COLO668 (cell line): ENCODE measurements at regions not wholly inside any gene's neighbourhood (a gene's known extent, or its start where the extent isn't known, plus 50 kb on each side); places are given as distances from the start of the nearest gene placed in this dataset.

ENCODE experiments used
- DNase-seq: peaks from one replicate; lab custom pipeline; 2025; ENCODE audit not compliant: unreplicated experiment; lab: John Stamatoyannopoulos, UW

DNA sequence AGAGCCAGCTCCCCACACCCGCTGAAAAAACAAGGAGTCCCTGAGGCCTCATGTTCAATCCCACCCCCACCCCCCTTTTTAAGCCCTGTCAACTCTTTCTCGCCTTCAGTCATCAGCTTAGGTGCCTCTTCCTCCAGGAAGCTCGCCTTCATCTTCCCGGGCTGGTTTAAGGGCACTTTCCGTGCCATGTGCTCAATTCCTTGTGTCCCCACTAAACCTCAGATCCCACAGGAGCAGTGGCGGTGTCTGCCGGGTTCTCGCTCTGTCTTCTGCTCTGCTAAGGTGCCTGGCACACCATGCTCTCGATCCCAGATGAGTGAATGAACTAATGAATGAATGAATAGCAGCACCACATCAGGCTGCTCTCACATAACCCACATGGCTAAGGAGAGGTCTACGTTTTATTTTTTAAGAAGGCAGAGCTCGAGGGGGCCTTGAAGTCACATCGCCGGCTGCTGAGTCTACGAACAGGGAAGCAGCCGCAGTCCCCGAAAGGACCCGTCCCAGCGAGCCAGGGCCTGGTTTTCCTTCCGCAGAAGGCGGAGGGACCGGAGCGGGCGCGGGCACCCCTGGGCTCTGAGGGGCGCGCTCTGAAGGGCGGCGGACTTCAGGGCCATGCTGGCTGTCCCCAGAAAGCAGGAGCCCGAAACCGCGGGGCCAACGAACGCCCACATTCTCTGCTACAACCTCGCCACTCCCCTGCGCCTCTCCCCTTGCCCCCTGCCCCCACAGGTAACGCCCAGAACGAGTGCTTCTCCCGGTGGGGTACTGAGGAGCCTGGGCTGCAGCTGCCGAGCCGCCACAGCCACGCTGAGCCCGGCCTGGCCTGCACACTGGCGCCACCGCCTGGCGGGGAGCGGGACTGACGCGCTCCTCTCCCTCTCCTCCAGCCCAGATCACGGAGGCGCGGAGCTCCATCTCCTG lies 73.4 kb upstream of the KCNMA1 start:
- DNase-seq: peak; percentile 58

DNA sequence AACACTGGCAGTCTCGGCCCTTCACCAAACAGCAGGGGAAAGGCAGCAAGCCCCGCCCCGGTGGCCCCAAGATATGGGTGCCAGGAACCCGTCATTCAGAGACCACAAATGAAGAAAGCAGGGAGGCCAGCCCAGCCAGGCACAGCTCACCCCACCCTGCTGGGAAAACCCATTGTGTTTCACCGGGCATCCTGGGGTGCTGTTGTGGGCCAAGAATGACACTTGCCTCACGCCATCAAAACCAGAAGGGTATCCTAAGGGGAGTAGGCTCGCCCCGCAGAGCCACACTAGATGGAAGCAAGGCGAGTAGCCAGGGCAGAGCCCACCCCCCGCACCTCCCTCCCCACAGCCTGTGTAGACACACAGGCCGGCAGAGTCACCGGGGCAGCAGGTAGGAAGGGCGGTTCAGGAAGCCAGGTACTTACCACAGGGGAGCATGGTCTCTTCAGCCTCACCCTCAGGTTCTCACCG lies 72.5 kb upstream of the KCNMA1 start:
- DNase-seq: no peak

DNA sequence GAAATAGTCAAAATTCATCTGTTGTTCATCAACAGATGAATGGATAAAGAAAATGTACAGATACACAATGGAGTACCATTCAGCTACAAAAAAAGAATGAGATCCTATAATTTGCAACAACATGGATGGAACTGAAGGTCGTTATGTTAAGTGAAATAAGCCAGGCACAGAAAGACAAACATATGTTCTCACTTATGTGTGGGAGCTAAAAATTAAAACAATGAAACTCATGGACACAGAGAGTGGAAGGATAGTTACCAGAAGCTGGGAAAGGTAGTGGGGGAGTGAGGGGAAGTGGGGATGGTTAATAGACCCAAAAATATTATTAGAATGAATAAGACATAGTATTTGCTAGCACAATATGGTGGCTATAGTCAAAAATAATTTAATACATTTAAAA lies 70.0 kb upstream of the KCNMA1 start:
- DNase-seq: no peak

DNA sequence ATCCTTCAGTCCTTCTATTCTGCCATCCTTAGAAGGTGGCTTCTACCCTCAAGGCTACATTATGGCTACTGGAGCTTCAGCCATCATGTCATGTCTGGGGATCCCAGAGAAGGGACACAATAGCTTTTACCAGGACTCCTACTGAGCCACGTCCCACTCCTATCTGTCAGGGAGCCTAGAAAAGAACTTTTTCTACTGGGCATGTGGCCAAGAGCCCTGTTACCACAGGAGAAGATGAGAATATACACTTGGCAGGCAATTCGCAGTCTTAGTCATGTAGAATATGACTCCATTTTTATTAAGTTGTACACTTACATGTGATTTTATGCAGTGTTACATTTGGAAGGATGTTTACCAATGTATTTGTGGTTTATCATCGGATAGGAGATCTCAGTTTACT lies 64.6 kb upstream of the KCNMA1 start:
- DNase-seq: no peak

DNA sequence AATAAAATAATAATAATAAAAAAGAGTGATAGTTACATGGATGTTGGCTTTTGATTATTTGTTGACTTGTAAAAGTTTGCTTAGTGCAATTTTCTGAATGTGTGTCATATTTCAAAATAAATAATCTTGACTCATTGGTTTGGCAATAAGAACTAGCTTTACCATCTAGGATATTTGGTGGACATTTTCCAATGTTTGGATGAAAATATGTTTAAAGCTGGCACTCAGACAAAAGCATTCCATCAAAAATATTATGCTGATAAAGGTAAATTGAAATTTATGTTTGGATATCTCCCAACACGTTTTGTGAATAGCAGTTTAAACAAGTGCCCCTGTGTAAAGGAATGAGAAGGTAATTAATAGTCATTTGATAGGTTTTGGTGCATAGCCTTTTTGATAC lies 62.5 kb upstream of the KCNMA1 start:
- DNase-seq: no peak

DNA sequence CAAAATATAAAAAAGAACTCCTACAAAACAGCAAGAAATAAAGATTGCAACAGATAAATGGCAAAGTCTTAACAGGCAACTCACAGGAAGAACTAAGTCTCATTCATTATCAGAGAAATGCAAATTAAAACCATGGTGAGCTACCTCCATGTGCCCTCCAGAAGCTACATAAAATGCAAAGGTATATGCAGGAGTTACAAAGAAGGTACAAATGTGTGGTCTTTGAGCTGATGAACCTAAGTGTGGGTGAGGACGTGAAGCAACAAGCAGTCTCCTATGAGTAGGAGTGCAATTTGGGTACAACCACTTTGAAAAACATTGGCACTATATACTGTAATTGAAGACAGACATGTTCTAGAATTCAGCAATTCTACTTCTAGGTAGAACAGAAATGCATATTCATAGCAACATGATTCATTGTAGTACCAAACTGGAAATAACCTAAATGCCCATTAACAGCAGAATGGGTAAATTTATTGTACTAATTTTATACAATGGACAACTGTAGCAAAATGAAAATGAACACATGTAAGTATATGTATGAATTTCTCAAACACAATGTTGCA lies 61.6 kb upstream of the KCNMA1 start:
- no peak for DNase-seq

DNA sequence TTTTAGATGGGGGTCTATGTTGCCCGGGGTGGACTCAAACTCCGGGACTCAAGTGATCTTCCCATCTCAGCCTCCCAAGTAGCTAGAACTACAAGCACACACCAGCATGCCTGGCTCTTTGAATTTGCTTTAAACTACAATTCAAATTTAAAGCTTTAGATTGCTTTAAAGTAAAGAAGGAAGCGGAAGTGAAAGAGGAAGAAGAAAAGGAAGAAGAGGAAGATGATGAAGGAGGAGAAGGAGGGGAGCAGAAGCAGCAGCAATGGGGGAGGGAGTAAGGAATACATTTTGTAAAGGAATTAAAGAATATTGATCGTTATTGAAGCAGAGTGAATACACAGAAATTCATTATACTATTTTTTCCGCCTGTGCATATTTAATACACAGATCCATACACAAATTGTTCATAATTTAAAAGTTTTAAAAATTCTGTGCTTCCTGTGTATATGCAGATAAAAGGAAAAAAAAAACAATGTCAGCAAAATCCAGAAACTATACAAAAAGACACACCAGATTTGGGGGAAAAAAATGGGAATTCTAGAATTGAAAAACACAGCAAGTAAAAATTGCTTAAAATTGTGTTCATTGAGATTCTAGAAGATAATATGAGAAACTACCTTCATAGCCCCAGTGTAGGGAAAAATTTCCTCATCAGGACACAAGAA lies 60.8 kb upstream of the KCNMA1 start:
- no peak for DNase-seq

DNA sequence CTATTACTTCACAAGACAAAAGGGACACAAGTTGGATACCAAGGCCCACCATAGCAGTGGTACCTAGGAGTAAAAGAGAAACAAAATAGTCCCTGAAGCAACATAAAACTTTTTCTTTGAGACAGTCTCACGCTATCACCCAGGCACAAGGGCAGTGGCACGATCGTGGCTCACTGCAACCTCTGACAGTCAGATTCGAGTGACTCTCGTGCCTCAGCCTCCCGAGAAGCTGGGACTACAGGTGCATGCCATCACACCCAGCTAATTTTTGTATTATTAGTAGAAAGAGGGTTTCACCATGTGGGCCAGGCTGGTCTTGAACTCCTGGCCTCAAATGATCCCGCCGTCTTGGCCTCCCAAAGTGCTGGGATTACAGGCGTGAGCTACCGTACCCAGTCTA lies 59.0 kb upstream of the KCNMA1 start:
- DNase-seq: no peak

DNA sequence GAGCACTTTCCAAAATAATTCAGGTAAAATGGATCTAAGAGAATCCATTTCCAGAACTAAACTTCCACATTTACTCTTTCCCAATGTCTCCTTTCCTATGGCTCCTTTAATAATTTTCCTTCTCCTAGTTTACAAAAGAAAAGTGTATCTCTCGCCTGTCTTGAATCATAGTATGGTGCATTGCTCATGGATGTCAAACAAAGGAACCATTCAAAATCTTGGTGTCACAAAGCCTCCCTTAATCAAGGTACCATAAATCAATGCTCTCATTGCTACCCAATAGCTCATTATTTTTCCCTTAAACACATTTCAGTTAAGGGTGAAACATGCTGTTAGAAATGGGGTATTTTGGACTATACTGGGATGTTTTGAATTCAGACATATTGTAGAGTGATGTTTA lies 57.6 kb upstream of the KCNMA1 start:
- DNase-seq: no peak

DNA sequence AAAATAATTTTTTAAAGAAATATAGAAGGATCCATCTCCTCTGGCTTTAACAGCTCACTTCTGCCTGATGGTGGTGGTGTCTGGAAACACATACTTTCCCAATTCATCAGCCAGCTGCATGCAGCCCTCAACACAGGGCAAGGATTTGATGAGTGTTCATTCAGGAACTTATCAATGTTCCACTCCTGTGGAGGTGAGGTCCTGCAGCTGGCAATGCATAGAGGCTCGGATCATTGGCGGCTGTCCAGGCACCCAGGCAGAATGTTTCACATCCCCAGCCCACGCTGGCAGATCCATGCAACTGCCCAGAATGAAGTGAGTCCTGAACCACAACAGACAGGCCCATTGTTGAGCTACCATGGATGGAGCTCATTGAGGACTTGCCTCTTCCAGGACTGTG lies 55.2 kb upstream of the KCNMA1 start:
- no peak for DNase-seq

DNA sequence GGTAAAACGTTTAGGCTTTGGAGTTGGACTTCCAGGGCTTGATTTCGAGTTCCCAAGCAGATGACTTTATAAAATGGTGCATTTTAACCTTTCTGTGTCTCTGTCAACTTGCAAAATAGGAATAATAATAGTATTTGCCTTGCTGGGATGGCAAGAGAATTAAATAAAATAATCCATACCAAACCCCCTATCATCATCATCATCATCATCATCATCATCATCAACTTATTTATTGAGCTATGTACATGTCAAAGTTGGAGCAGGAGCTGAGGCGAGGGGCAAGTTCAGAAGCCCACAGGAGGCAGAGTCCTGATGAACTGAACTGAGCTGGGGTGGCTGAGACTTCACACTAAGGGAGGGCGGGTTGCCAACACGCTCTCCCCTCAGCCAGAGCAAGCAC lies 51.7 kb upstream of the KCNMA1 start:
- DNase-seq: no peak

DNA sequence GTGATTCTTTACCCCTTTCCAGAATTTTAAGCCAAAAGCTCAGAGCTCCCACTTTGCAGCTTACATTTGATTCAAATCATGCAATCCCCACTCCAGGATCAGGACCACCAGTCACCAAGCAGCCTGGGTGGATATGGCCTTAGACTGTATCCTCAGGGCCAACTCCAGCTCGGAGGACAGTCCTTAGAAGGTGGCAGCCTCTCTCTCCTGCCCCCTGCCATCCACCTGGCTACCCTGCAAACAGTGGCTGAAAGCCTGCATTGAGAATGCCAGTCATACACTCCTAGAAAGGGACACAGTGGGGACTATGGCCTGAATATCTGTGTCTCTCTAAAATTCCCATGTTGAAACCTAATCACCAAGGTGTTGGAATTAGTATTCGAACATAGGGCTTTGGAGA lies 50.0 kb upstream of the KCNMA1 start:
- DNase-seq: no peak
